Endothelial cell of umbilical vein (primary cell): ENCODE measurements at regions not wholly inside any gene's neighbourhood (a gene's known extent, or its start where the extent isn't known, plus 50 kb on each side); places are given as distances from the start of the nearest gene placed in this dataset.

ENCODE experiments used
- EZH2 ChIP-seq: IDR thresholded peaks from 2 replicates; pipeline ENCODE4 v1.6.1; 2012; ENCODE audit warnings: borderline replicate concordance, low read depth, mild to moderate bottlenecking, moderate library complexity, low read length, inconsistent platforms; ENCODE audit not compliant: severe bottlenecking
- TF ChIP-seq, protein P1 (sequence below), 2 donors: IDR thresholded peaks; 1 replicate in 1 of 2; 2 replicates in 1 of 2; pipeline ENCODE4 v1.5.1; 2011; ENCODE audit warnings: low read length in 2 of 2, mild to moderate bottlenecking in 2 of 2, moderate library complexity in 2 of 2, control low read depth in 1 of 2, inconsistent platforms in 1 of 2, low read depth in 1 of 2; ENCODE audit not compliant: insufficient read depth in 1 of 2; ENCODE audit errors: extremely low read depth in 1 of 2

DNA sequence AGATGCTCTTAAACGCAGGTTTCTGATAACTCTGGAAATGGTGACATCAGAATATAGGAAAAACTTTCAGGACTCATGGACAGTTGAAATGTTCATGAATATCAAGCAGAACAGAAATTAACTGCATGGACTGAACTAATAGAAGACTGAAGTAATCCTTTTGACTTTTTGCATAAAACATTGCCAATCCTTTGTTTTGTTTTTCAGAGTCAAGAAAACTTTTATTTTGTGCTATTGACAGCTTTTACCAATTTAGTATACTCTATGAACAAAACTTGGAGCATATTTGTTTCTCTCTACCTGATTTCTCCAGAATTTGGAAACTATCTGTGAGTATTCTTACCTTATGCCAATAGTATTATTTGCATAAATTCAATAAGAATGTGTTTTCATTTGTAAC, 61.2 kb upstream of the HMX1 start:
- TF ChIP-seq, protein P1, sequence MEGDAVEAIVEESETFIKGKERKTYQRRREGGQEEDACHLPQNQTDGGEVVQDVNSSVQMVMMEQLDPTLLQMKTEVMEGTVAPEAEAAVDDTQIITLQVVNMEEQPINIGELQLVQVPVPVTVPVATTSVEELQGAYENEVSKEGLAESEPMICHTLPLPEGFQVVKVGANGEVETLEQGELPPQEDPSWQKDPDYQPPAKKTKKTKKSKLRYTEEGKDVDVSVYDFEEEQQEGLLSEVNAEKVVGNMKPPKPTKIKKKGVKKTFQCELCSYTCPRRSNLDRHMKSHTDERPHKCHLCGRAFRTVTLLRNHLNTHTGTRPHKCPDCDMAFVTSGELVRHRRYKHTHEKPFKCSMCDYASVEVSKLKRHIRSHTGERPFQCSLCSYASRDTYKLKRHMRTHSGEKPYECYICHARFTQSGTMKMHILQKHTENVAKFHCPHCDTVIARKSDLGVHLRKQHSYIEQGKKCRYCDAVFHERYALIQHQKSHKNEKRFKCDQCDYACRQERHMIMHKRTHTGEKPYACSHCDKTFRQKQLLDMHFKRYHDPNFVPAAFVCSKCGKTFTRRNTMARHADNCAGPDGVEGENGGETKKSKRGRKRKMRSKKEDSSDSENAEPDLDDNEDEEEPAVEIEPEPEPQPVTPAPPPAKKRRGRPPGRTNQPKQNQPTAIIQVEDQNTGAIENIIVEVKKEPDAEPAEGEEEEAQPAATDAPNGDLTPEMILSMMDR (IDR thresholded peaks at IDR 0.05; ENCODE audit: extremely low read depth in 1 of 2, insufficient read depth in 1 of 2, low read depth in 1 of 2, low read length in 2 of 2), result no peak
- no peak for TF ChIP-seq EZH2
